NCI-H2196 (cell line): ENCODE measurements at regions not wholly inside any gene's neighbourhood (a gene's known extent, or its start where the extent isn't known, plus 50 kb on each side); places are given as distances from the start of the nearest gene placed in this dataset.

Experiments used
- DNase-seq: peaks from one replicate; lab custom pipeline; 2025; ENCODE audit not compliant: unreplicated experiment; lab: John Stamatoyannopoulos, UW

GRCh38 chr17:77426676-77427386, 286.1 kb downstream of the SEC14L1 start:
- DNase-seq, result no peak

DNA sequence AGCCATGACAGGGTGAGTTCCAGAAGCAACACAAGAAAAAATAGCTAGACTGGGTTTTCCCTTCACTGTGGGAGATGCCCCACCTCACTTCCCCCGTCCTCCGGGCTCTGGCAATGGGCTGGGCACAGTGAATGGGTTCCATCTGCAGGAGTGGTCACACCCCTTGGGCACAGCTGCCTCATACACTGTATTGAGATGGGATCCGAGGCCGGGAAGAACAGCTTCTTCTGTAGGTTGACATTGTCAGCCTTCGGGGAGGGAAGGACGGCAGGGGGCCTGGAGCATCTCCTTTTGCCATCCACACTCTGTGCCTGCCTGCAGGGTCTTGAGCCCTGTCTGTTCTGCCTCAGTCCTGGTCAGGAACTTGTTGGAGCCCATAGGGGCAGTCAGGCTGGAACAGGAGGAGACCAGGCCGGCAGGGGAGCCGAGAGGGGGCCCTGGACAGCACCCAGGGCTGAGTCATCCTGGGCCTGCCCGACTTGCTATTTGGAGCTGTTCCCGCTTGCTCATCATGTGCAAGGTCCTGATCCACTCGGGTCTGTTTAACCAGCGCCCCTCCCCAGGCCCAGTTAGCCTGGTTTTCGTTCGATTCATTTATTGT, 286.7 kb downstream of the SEC14L1 start:
- peak; percentile 28 for DNase-seq

DNA sequence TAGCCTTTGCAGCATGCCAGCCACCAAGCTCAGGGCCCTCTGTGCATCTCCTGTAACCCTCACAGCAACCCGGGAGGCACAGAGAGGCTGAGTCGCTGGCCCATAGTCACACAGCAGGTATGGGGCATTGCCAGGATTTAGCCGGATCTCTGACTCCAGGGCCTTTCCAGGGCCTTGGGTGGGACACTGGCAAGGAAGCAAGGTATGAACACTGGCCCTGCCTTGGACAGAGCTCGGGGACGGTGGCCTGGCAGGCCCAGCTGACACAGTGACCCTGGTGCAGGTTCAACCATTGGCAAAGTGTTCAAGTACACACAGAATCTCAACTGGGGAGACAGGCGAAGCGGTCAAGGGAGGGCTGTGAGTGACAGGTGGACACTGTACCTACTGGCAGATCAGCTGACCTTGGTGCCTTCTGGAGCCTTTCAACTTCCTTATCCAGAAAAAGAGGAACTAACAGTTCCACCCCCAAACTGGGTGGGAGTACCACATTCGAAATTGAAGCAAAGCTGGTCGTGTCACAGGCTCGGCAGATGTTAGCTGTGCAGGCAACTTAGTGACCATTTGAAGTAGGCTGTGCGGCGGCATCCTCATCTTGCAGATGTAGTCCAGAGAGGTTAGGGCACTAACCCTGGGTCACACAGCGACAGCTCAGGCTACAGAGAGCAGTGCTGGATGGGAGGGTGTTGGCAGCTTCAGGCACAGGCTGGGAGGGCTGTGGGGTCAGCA, 287.4 kb downstream of the SEC14L1 start:
- DNase-seq, result no peak

GRCh38 chr17:77428749-77429368, 288.1 kb downstream of the SEC14L1 start:
- DNase-seq, result no peak

DNA sequence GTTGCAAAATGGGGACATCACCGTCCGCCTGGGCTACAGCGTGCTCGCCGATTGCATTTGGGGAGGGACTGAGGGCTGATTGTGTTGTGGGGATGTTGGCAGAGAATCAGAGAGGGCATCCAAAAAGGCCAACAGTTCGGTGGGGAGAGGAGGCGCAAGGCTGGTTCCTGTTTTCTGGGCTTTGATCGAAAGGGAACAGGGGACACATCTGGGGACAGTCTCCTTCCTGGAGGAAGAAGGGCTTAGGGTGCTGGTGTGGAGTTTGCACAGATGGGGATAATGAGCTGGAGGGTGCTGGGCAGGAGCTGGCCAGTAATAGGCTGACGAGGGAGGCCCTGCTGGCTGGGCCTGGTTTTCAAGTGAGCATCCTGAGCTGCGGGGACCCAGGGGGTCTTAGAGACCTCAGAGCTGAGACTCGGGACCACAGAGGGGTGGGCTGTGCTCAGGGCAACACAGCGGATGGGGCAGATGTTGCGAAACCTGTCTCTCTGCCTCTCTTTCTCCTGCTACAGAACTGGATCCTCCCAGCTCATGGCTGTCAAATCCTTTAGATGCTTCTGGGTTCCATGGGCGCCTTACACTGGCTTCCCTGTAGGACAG, 288.7 kb downstream of the SEC14L1 start:
- no peak for DNase-seq

DNA sequence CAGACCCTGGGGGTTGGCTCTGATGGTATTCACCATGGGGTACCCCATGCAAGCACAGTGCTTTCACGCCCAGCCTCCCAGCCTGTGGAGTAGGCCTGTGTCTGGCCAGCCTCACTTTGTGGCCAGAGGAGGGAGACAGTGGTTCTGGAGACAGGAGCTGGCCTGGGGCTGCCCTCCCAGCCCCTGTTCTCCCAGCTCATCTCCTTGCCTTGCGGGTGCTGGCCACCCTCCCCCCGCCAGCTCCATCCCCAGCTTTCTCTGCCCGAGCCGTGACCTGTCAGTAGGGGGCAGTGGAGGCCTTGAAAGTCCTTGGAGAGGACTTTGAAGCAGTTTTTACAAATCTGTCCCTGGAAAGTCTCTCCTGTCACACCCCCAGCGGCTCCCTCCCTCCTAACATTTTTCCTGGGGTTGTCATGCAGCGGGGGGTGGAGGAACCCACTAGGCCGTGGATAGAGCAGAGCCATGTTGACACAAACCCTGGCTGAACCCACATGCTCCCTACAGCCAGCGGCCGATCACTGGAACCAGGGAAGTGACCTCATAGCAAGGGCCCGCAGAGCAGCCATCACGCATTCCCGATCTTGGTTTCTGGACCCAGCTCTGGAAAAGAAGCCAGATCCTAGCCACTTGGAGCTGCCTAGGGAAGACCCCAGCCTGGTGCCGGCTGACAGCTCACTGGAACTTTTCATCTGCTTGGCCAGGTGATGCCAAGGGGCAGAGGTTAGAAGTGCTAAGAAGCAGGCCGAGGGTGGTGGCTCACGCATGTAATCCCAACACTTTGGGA, 289.4 kb downstream of the SEC14L1 start:
- DNase-seq, result peak; percentile 94

DNA sequence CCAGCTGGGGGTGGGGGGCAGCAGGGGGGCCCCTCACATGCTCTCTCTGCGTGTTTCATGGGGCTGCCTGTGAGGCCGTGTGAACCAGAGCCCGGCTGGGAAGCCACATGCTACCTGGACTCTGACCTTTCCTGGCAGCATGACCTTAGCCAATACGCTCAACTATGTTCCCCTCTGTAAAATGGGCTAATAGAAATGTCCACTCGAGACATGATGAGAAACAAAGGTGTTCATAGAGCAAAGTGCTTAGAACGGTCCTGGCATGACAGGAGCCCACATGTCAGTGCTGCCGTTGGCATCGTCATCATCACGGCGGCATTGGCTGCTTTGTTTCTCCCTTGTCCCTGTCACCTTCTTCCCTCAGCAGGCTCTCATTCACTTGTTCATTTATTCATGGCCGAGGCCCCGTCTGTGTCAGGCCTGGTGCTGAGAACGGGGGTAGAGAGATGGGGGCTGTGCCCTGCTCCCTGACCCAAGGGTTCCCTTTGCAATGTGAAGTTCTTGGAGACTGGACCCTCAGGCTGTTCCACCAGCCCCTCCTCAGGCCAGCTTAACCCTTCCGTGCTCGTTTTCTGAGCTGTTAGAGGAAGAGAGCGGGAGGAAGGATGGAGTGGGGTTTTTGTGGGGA, 291.4 kb downstream of the SEC14L1 start:
- no peak for DNase-seq

- DNase-seq, result no peak
Observed at GRCh38 chr17:77432742-77433141, 292.0 kb downstream of the SEC14L1 start.

DNA sequence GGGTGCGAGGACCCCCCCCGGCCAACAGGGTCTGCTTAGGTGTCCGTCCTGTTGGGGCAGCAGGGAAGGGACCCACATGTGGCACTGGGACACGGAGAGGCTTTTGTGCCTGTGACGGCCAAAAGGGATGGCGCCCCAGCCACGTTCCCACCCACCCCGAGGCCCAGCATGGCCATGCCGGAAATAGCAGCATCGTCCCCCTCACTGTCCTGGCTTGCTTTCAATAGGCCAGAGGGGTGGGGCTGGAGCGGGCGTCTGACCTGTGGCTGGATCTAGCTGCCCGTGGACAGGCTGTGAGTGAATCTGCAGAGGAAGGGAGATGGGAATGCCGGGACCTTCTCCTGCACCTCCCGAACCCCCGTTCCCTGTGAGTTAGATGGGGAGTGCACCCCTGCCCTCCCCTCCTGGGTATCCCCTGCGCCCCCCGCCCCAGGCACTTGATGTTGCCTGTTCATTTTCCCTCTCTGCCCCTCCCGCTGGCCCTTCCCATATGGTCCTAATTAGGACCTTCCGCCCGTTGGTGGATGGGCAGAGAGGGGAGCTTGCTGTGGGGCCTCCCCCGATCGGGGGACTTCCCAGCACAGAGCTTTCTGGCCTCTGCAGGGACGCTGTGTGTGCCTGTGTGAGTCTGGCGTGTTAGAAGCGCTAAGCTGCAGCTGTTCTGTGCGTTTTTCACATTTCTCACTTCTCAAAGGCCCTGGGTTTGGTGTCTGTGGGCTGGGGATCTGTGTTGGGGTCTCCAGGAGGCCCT, 292.8 kb downstream of the SEC14L1 start:
- DNase-seq, result no peak

DNA sequence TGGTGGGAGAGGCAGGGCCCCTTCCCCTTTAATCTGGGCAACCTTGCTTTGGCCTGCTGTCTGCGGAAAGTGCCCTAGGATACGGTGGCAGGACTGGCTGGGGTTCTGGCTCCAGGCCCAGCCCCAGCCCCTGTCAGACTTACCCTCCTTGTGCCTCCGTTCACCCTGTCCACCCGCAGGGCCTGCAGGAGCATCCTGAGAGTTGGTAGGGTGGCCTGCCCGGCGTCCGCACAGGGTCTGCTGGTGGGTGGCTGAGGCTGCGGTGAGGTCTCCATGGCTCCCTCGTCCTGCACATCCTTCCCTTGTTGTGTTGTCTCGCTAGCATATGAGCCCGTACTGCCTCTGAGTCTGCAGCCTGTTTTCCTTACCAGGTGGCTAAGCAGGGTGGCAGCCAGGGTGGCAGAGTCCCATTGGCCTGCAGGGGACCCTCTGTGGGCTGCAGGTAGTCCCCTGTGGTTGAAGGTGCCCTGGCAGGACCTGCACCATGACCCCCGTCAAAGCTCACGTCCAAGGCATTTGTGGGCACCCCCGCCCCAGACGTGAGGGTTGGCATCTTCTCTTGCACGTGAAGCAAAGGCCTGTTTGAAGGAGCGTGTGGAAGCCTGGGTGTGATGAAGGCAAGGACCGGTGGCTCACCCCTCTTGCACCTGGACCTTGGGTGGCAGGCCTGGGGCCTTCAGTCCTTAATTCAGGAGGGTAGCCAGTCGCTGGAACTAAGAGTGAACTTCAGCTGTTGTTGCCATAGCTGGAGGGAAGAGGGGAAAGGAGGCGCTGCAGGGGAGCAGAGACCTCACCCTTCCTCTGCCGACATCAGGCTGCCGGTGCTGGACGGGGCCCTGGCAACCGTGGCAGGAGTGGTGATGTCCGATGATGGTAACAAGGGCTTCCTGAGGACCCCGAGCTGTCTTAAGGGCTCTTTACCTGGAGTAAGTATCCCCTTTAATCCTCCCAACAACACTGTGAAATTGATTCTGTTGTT, 293.7 kb downstream of the SEC14L1 start:
- DNase-seq, result no peak

GRCh38 chr17:77435272-77436057, 294.7 kb downstream of the SEC14L1 start:
- DNase-seq, result no peak

- no peak for DNase-seq
Observed at GRCh38 chr17:77436058-77436442, 295.3 kb downstream of the SEC14L1 start.

DNA sequence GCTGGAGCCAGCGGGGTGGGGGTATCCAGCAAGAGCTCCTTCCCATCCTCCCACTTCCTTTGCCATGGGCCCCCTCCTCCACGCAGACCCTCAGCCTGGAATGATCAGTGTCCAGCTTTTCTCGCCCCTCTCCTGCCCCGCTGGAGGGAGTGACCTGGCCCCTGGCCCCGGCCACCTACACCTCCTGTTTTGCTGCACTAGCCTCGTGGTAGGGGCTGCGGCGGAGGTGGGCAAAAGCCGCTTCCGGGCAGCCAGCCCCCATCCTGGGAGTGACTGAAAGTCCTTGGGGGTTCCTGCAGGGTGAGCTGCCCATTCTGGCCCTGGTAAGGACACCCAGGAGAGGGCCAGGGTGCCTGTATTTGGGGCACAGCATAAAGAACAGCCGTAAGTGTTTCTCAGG, 295.7 kb downstream of the SEC14L1 start:
- DNase-seq, result no peak

GRCh38 chr17:77437017-77437416, 296.2 kb downstream of the SEC14L1 start:
- peak; percentile 52 for DNase-seq

DNA sequence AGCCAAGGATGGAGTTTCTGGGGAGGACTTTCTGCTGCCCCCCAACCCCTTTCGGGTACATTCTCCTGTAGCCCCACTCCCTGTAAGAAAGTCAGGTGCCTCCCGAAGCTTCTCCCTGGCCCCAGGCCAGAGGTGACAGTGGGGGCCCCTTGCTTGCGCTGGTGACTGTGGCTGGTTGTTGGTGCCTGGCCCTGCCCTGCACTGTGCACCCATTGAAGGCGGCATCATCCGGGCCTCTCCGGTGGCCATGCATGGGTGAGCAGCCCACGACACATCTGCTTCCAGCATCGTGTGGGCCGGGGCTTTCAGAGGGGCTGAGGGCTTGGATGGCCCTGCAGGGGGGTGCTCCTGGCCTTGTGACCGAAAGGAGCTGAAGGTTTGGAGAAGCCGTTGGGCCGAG, 297.0 kb downstream of the SEC14L1 start:
- DNase-seq, result no peak

GRCh38 chr17:77438241-77439188, 297.7 kb downstream of the SEC14L1 start:
- no peak for DNase-seq
